Myocyte (in vitro differentiated cells): ENCODE measurements at regions not wholly inside any gene's neighbourhood (a gene's known extent, or its start where the extent isn't known, plus 50 kb on each side); places are given as distances from the start of the nearest gene placed in this dataset.

ENCODE experiments used
- DNase-seq: peaks from one replicate; pipeline ENCODE4 v3.0.0-alpha.2; 2012; ENCODE audit warnings: low read depth

DNA sequence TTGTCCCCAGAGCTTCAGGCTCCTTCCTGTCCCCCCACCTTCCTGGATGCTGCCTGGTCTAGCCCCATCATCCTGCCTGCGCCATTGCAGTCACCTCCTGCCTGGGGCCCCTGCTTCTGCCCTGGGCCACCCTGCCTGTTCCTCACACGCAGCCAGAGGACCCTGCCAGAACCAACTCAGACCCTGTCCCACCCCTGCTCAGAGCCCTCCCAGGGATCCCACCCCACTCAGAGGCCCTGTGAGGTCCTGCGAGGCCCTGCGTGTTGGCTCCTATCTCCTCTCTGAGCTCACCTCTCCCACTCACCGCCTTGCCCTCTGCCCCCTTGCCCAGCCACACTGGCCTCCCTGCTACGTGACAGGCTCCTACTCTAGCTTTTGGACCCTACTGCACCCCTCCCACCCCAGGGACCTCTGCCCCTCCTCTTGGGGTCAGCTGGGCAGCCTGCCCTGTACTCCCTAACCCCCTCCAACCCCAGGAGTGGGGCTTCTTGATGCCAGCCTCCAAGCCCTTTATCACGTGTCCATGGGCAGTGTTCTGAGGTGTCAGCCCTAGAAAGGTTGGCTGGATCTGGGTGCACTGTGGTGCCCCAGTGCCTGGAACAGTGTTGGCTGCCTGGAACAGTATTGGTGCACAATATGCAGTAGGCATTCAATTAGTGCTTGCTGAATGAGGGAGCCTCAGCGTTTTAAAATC lies 68.3 kb downstream of the CEBPB start:
- no peak for DNase-seq

GRCh38 chr20:50259705-50260478 lies 69.3 kb downstream of the CEBPB start:
- no peak for DNase-seq

- no peak for DNase-seq
Observed at GRCh38 chr20:50260479-50261221, 70.0 kb downstream of the CEBPB start.

DNA sequence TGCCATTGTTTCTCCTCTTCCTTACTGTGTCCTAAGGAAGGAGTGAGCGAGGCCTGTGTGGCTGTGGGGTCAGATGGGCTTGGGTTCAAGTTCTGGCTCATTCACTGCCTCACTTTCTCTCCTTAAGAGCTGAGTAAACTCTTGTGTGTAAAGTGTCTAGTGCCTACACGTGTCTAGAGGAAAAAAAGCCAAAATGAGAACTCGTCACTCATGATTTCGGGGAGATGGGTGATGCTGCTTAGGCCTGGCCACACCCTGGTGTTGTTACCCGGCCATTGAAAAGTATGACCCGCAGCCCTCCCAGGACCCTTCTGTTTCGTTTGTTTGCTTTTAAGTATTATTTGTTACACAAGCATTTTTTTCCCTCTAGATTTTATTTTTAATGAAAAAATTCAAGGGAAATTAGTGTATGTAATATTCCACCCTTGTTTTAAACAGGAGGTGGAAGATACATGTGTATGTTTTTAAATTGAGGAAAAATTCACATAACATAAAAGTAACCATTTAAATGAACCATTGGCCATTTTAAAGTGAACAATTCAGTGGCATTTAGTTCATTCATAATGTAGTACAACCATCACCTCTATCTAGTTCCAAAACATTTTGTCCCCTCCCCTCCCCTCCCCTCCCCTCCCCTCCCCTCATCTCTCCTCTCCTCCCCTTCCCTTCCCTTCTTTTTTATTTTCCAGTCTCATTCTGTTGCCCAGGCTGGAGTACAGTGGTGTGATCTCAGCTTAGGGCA lies 71.0 kb downstream of the CEBPB start:
- DNase-seq: no peak

- no peak for DNase-seq
Observed at GRCh38 chr20:50263831-50264230, 73.2 kb downstream of the CEBPB start.

DNA sequence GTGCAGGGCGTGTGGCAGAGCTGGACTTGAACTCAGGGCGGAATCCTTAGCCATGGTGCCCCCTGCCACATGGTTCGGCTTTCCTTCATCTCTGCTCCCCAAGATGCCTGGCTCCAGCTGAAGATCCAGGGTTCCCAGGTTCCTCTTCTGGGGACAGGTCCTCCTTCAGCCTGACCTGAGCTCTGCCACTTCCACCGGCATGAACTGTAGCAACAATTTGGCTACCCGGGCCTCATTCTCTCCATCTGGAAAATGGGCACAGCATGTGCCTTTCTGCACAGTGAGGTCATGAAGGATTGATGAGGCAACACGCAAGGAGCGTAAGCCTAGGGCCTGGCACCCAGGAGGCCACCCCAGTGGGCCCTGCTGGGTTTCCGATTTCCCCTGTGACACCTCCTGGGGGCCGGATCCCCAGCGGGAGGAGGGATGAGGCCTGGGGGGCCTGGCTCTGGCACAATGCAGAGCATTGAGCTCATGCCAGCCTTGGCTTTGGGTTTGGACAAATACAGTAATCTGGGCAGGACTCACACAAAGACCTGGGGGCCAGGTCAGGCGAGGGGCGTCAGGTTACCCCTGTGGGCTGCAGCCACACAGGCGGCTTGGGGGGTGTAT lies 74.0 kb downstream of the CEBPB start:
- no peak for DNase-seq

DNA sequence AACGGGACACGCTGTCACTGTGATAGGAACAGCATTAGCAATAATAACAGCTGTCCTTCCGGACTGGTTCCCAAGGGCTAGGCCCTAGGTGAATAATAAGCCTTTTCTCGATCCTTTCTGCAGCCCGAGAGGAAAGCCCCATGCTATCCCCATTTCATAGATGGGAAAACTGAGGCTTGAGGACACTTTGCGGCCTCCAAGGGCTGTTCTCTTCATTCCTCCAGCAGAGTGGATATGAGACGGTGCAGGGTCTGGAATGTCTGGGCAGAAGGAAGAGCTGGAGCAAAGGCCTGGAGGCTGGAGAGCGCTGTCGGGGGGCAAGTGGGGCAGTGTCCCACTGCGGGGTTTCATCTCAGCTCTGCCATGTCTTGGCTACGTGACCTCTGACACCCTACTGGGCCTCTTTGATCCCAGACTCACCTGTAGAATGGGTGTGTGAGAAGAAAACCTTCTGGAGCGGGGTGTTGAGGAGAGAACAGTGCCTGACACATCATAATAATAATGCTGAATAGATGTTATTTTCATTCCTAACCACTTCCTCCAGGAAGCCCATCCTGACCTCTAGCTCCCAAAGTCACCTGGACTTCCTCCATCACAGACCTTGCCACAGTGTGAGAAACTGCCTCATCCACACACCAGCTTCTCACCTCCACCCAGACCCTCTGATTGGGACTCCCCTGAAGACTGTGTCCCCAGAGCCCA lies 74.8 kb downstream of the CEBPB start:
- no peak for DNase-seq

- no peak for DNase-seq
Observed at GRCh38 chr20:50266293-50267040, 75.8 kb downstream of the CEBPB start.

- DNase-seq: peak; percentile 51
Observed at GRCh38 chr20:50267041-50267865, 76.6 kb downstream of the CEBPB start.

- no peak for DNase-seq
Observed at GRCh38 chr20:50267866-50268219, 77.2 kb downstream of the CEBPB start.

DNA sequence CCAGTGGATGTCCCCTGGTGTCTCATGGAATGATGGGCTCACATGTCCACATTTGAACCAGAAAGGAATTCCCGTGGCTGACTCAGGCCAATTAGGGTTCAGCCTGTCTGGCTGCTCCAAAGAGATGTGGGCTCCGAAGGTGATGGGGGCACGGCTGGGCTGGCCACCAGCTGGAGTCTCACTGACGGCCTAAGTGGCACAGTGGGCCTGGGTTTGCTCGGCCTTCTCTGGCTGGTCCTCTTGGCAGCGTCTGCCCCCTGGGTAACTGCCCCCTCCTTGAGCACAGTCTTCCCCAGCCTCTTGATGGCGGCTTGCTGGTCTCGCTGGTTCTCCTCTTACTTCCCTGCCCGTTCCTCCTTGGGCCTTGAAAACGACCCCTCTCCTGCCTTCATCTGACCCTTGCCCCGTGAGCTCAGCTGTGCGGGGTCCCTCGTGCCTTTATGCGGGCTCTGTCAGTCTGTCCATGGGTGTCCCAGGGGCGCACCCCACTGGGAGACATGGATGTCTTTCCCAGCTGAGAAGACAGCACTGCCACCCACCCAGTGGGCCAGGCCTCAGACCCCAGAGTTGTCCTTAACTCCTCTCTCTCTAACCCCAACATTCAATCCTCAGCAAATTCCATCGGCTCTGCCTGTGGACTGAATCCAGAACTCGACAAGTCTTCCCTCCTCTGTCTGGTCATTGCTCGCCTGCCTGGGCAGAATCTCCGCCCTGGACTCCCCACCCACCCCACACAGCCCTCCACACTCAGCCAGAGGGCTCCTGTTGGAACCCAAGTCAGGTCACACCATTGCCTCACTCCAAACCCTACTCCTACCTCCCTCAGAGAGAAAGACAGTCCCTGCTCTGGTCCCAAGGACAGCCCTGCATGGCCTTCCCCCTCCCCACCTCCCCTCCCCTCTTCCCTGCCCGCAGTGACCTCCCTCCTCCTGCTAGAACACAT lies 78.7 kb downstream of the CEBPB start:
- DNase-seq: no peak

- no peak for DNase-seq
Observed at GRCh38 chr20:50270034-50270395, 79.4 kb downstream of the CEBPB start.

GRCh38 chr20:50270569-50270968 lies 79.9 kb downstream of the CEBPB start:
- DNase-seq: no peak

DNA sequence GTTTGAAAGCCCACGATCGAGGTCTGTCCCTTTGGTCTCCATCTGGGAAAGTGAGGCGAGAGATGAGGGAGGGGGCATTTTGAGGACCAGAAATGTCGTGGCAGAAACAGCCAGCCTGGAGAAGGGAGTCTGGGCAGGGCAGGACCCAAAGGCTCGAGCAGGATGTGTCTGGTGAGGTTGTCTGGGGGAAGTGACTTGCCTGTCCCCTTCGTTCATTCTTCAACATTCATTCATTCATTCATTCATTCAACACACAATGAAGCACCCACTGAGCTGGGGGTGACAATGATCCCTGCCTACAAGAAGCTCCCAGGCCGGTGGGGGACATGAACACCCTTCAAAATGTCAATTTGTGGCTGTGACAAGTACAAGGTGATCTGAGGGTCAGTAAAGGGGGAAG lies 80.5 kb downstream of the CEBPB start:
- DNase-seq: no peak

DNA sequence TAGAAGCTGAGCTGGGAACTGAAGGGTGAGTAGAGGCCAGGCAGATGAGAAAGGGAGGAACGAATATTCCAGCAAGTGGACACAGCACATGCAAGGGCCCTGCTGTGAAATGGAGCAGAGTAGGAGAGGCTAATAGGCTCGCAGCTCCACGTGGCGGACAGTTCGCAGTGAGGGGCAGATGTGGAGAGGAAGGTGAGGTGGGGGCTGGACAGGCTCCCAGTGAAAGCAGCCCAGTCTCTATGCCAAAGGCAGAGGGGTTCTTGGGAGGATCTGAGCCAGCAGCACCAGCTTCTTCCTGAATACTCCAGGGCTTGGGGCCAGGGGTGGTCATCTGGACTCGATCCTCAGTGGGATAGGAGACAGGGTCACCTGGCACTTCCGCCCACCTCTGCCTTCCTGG lies 81.0 kb downstream of the CEBPB start:
- DNase-seq: no peak

DNA sequence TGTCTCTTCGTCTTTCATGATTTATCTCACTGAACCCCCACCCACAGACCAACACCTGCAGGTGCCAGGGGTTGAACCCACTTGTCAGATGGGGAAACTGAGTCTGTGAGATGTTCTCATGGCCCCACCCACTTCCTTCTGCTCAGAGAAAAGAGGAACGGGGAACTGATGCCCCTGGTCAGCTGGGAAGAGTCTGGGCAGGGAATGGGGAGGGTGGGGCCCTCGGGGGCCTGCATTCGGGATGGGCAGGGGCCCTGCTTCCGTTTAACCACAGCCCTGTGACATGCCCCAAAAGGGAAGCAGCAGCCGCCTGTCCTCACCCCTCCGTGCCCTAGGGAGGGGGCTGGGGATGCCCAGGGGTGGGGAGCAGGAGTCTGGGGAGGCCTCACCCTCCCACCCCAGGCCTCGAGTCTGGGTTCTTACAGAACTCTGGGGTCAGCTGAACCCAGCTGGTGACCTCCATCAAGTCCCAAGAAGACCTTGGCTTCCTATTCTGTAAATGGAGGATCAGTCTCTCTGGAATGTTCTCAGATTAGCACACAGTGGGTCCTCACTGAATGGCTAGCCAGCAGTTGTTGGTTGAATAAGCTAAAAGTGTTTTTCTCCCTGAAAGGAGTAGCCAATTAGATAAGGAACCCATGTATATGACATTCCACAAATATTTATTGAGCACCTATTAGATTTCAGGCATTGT lies 81.5 kb downstream of the CEBPB start:
- DNase-seq: no peak
